ENCODE measurements at regions not wholly inside any gene's neighbourhood (a gene's known extent, or its start where the extent isn't known, plus 50 kb on each side); places are given as distances from the start of the nearest gene placed in this dataset.

- Histone ChIP-seq H3K9me3 (replicated peaks; ENCODE audit: control insufficient read depth, insufficient read depth, low read length) (no peaks in the 10 kb centered on the region), H3K36me3 (ENCODE audit: control insufficient read depth in 2 of 2, extremely low read depth in 1 of 2, insufficient read depth in 2 of 2, low read length in 2 of 2) (no peaks in the 10 kb centered on the region), H3K9ac (replicated peaks; ENCODE audit: extremely low read depth, insufficient read depth, low read length) (no peak overlapping the region), H3K4me3 (replicated peaks in 1 of 3; ENCODE audit: insufficient read depth in 1 of 3, low read depth in 1 of 3, low read length in 3 of 3) (no peak overlapping the region), H4K20me1 (replicated peaks; ENCODE audit: control insufficient read depth, extremely low read depth, insufficient read depth, low read length) (no peaks in the 10 kb centered on the region), H3K4me2 (ENCODE audit: insufficient read depth, low read length) (no peak overlapping the region), H3K79me2 (ENCODE audit: control insufficient read depth, insufficient read depth, low read length) (no peaks in the 10 kb centered on the region), H3K4me1 (ENCODE audit: control insufficient read depth, extremely low read depth, insufficient read depth, low read length) (no peaks in the 10 kb centered on the region), H3K27me3 (ENCODE audit: control insufficient read depth in 2 of 2, insufficient read depth in 2 of 2, low read length in 2 of 2) (no peaks in the 10 kb centered on the region), H3K27ac (ENCODE audit: insufficient read depth, low read depth, low read length) (no peak overlapping the region), H2AFZ (ENCODE audit: low read depth, low read length) (no peak overlapping the region), H3K9me1 (replicated peaks; ENCODE audit: control insufficient read depth, extremely low read depth, insufficient read depth, low read length) (no peaks in the 10 kb centered on the region)
- dilution Hi-C loops (cut with MboI; ENCODE audit: extremely low pct_ligation_motif_present, low sequenced_read_pairs), result no loop called here
- no peak for DNase-seq (ENCODE audit: low read depth, low spot score)
- CTCF ChIA-PET, result no interaction called here
- FAIRE-seq, result no peak
- no TSS peak for BruUV-seq (replicated peaks)
- TF ChIP-seq MYC (IDR thresholded peaks at IDR 0.05; ENCODE audit: low read depth, low read length), result no peak
- TF ChIP-seq EZH2 (IDR thresholded peaks at IDR 0.05; ENCODE audit: borderline replicate concordance, low read depth, low read length, severe bottlenecking), result no peak
- no peak for TF ChIP-seq JUN (IDR thresholded peaks at IDR 0.05; ENCODE audit: borderline replicate concordance, insufficient read depth, insufficient read length, low read depth)
- TF ChIP-seq FOS (IDR thresholded peaks at IDR 0.05; ENCODE audit: borderline replicate concordance, insufficient read depth, low read length), result no peak
- no peak for TF ChIP-seq POLR2A (IDR thresholded peaks at IDR 0.05; ENCODE audit: low read depth, low read length)
- no peak for TF ChIP-seq POLR2AphosphoS5 (IDR thresholded peaks at IDR 0.05; ENCODE audit: insufficient read depth, low read depth, low read length)
- TF ChIP-seq GATA2 (IDR thresholded peaks at IDR 0.05; ENCODE audit: insufficient read depth, insufficient read length, low read depth, low read length), result no peak
- TF ChIP-seq CTCF (IDR thresholded peaks at IDR 0.05; ENCODE audit: extremely low read depth in 1 of 2, insufficient read depth in 1 of 2, low read depth in 1 of 2, low read length in 2 of 2), result no peak
- no peak for TF ChIP-seq MAX (IDR thresholded peaks at IDR 0.05; ENCODE audit: insufficient read depth, insufficient read length)
- intact Hi-C loops (cut with micrococcal nuclease), result no loop called here
- POLR2A ChIA-PET, result no interaction called here
These were observed 96.8 kb upstream of the CXXC4 start for GRCh38 chr4:104591510-104591911.

Data from endothelial cell of umbilical vein (primary cell).